ENCODE measurements at regions not wholly inside any gene's neighbourhood (a gene's known extent, or its start where the extent isn't known, plus 50 kb on each side); places are given as distances from the start of the nearest gene placed in this dataset.

- Histone ChIP-seq H3K4me1 (no peaks in the 10 kb centered on the region), H3K36me3 (no peaks in the 10 kb centered on the region), H3K9me3 (peaks cover 0 to 8% (median 0%) of the 10 kb centered on the region in 4 donors), H3K27me3 (peaks cover 0 to 24% of the 10 kb centered on the region in 2 donors), H3K4me3 (no peak overlapping the region), H3K27ac (no peak overlapping the region)
- TF ChIP-seq POLR2A (IDR thresholded peaks at IDR 0.05), result no peak
- no peak for TF ChIP-seq CTCF (IDR thresholded peaks at IDR 0.05)
- TF ChIP-seq EP300 (IDR thresholded peaks at IDR 0.05), result no peak
- 57 to 61% methylated on average over 10 of the region's 10 CpGs for whole genome bisulfite sequencing, 2 donors
- no peak for DNase-seq (ENCODE audit: low spot score in 2 of 2)
These were observed 619.3 kb downstream of the PTPRU start for GRCh38 chr1:29855561-29856160.

- TF ChIP-seq CTCF (IDR thresholded peaks at IDR 0.05), result no peak
- TF ChIP-seq POLR2A (IDR thresholded peaks at IDR 0.05), result no peak
- TF ChIP-seq EP300 (IDR thresholded peaks at IDR 0.05), result no peak
- Histone ChIP-seq H3K4me1 (no peaks in the 10 kb centered on the region), H3K9me3 (peaks cover 0 to 3% (median 0%) of the 10 kb centered on the region in 4 donors), H3K27me3 (peaks cover 0 to 23% of the 10 kb centered on the region in 2 donors), H3K4me3 (no peak overlapping the region), H3K36me3 (no peaks in the 10 kb centered on the region), H3K27ac (no peak overlapping the region)
- DNase-seq (ENCODE audit: low spot score in 2 of 2), result no peak
- 40 to 47% methylated on average over 9 of the region's 9 CpGs for WGBS, 2 donors
These were observed 618.5 kb downstream of the PTPRU start for GRCh38 chr1:29854700-29855276.

GRCh38 chr1:29853716-29854330 is 617.5 kb downstream of the PTPRU start:
- Histone ChIP-seq H3K27me3 (peaks cover 0 to 16% of the 10 kb centered on the region in 2 donors), H3K4me3 (no peak overlapping the region)
- WGBS, 2 donors, result 79 to 90% methylated on average over 10 of the region's 10 CpGs

GRCh38 chr1:29852248-29852647 is 615.9 kb downstream of the PTPRU start:
- Histone ChIP-seq H3K4me3 (no peak overlapping the region), H3K9me3 (peaks cover 0 to 2% (median 0%) of the 10 kb centered on the region in 4 donors), H3K27me3 (peaks cover 0 to 16% of the 10 kb centered on the region in 2 donors), H3K36me3 (no peaks in the 10 kb centered on the region), H3K4me1 (no peaks in the 10 kb centered on the region), H3K27ac (no peak overlapping the region)
- 81 to 86% methylated on average over 6 to 9 of the region's 9 CpGs for whole genome bisulfite sequencing, 2 donors
- TF ChIP-seq EP300 (IDR thresholded peaks at IDR 0.05) (no peak), POLR2A (IDR thresholded peaks at IDR 0.05) (no peak), CTCF (IDR thresholded peaks at IDR 0.05) (no peak)
- DNase-seq (ENCODE audit: low spot score in 2 of 2), result no peak

More at GRCh38 chr1:29853716-29854330, 617.5 kb downstream of the PTPRU start:
- Histone ChIP-seq H3K27ac (no peak overlapping the region), H3K36me3 (no peaks in the 10 kb centered on the region), H3K9me3 (peaks cover 0 to 2% (median 0%) of the 10 kb centered on the region in 4 donors), H3K4me1 (no peaks in the 10 kb centered on the region)
- no peak for TF ChIP-seq POLR2A (IDR thresholded peaks at IDR 0.05)
- TF ChIP-seq CTCF (IDR thresholded peaks at IDR 0.05), result no peak
- no peak for TF ChIP-seq EP300 (IDR thresholded peaks at IDR 0.05)
- no peak for DNase-seq (ENCODE audit: low spot score in 2 of 2)

- H3K4me3 ChIP-seq, result no peak overlapping the region
- H3K9me3 ChIP-seq, result peaks cover 0 to 2% (median 0%) of the 10 kb centered on the region in 4 donors
- WGBS, 2 donors, result 36 to 39% methylated on average over 11 of the region's 11 CpGs
- H3K27ac ChIP-seq, result no peak overlapping the region
- TF ChIP-seq EP300 (IDR thresholded peaks at IDR 0.05) (no peak), POLR2A (IDR thresholded peaks at IDR 0.05) (no peak), CTCF (IDR thresholded peaks at IDR 0.05) (no peak)
- no peaks in the 10 kb centered on the region for H3K36me3 ChIP-seq
- H3K4me1 ChIP-seq, result no peaks in the 10 kb centered on the region
- DNase-seq (ENCODE audit: low spot score in 2 of 2), result no peak
- H3K27me3 ChIP-seq, result peaks cover 0 to 16% of the 10 kb centered on the region in 2 donors
These were observed 615.4 kb downstream of the PTPRU start for GRCh38 chr1:29851691-29852090.
